ENCODE measurements at regions not wholly inside any gene's neighbourhood (a gene's known extent, or its start where the extent isn't known, plus 50 kb on each side); places are given as distances from the start of the nearest gene placed in this dataset.
"Not testable (repeated sequence)": the region's sequence is repeated elsewhere in the genome, so short reads cannot be mapped to it uniquely, and the experiment has no call there.

GRCh38 chr3:135393159-135393558, 572.4 kb upstream of the PPP2R3A start:
- DNase-seq (ENCODE audit: low read depth in 3 of 3, low spot score in 1 of 3) = no peak

- no peak for DNase-seq (ENCODE audit: low read depth in 3 of 3, low spot score in 1 of 3)
Observed at GRCh38 chr3:135393898-135394525, 571.5 kb upstream of the PPP2R3A start.

GRCh38 chr3:135412475-135412874, 553.1 kb upstream of the PPP2R3A start:
- DNase-seq (ENCODE audit: low read depth in 3 of 3, low spot score in 1 of 3) = no peak

- no peak for DNase-seq (ENCODE audit: low read depth in 3 of 3, low spot score in 1 of 3)
Observed at GRCh38 chr3:135416182-135416581, 549.3 kb upstream of the PPP2R3A start.

GRCh38 chr3:135419155-135419554, 546.4 kb upstream of the PPP2R3A start:
- DNase-seq (ENCODE audit: low read depth in 3 of 3, low spot score in 1 of 3) = no peak

GRCh38 chr3:135426508-135426907, 539.0 kb upstream of the PPP2R3A start:
- DNase-seq (ENCODE audit: low read depth in 3 of 3, low spot score in 1 of 3) = no peak

- no peak for DNase-seq (ENCODE audit: low read depth in 3 of 3, low spot score in 1 of 3)
Observed at GRCh38 chr3:135432402-135432801, 533.1 kb upstream of the PPP2R3A start.

- not testable (repeated sequence) for DNase-seq (ENCODE audit: low read depth in 3 of 3, low spot score in 1 of 3)
Observed at GRCh38 chr3:135438889-135439597, 526.5 kb upstream of the PPP2R3A start.

GRCh38 chr3:135439632-135440031, 525.9 kb upstream of the PPP2R3A start:
- DNase-seq (ENCODE audit: low read depth in 3 of 3, low spot score in 1 of 3) = not testable (repeated sequence)

- DNase-seq (ENCODE audit: low read depth in 3 of 3, low spot score in 1 of 3) = no peak
Observed at GRCh38 chr3:135440233-135440632, 525.3 kb upstream of the PPP2R3A start.

GRCh38 chr3:135440746-135441145, 524.8 kb upstream of the PPP2R3A start:
- no peak for DNase-seq (ENCODE audit: low read depth in 3 of 3, low spot score in 1 of 3)

- DNase-seq (ENCODE audit: low read depth in 3 of 3, low spot score in 1 of 3) = no peak
Observed at GRCh38 chr3:135444058-135444457, 521.5 kb upstream of the PPP2R3A start.

- no peak for DNase-seq (ENCODE audit: low read depth in 3 of 3, low spot score in 1 of 3)
Observed at GRCh38 chr3:135447483-135447882, 518.0 kb upstream of the PPP2R3A start.

- DNase-seq (ENCODE audit: low read depth in 3 of 3, low spot score in 1 of 3) = no peak
Observed at GRCh38 chr3:135448520-135448919, 517.0 kb upstream of the PPP2R3A start.

GRCh38 chr3:135449046-135449445, 516.5 kb upstream of the PPP2R3A start:
- DNase-seq (ENCODE audit: low read depth in 3 of 3, low spot score in 1 of 3) = no peak

- no peak for DNase-seq (ENCODE audit: low read depth in 3 of 3, low spot score in 1 of 3)
Observed at GRCh38 chr3:135451037-135451785, 514.3 kb upstream of the PPP2R3A start.

GRCh38 chr3:135452881-135453280, 512.6 kb upstream of the PPP2R3A start:
- DNase-seq (ENCODE audit: low read depth in 3 of 3, low spot score in 1 of 3) = no peak

- DNase-seq (ENCODE audit: low read depth in 3 of 3, low spot score in 1 of 3) = no peak
Observed at GRCh38 chr3:135453326-135453725, 512.2 kb upstream of the PPP2R3A start.

GRCh38 chr3:135454890-135455289, 510.6 kb upstream of the PPP2R3A start:
- no peak for DNase-seq (ENCODE audit: low read depth in 3 of 3, low spot score in 1 of 3)

- no peak for DNase-seq (ENCODE audit: low read depth in 3 of 3, low spot score in 1 of 3)
Observed at GRCh38 chr3:135456108-135456790, 509.3 kb upstream of the PPP2R3A start.

- DNase-seq (ENCODE audit: low read depth in 3 of 3, low spot score in 1 of 3) = no peak
Observed at GRCh38 chr3:135458541-135459322, 506.8 kb upstream of the PPP2R3A start.
